ENCODE measurements at regions not wholly inside any gene's neighbourhood (a gene's known extent, or its start where the extent isn't known, plus 50 kb on each side); places are given as distances from the start of the nearest gene placed in this dataset.

GRCh38 chr20:22474224-22474623 lies 110.1 kb downstream of the FOXA2 start:
- Histone ChIP-seq H3K27ac (no peak overlapping the region), H3K27me3 (peaks cover 0 to 23% (median 0%) of the 10 kb centered on the region in 4 donors), H3K36me3 (no peaks in the 10 kb centered on the region), H3K9me3 (peaks cover 0 to 4% (median 0%) of the 10 kb centered on the region in 3 donors), H3K4me3 (no peak overlapping the region), H3K4me1 (no peaks in the 10 kb centered on the region)
- no peak for DNase-seq
- 64 to 77% methylated on average over 3 of the region's 3 CpGs for WGBS, 2 donors
- intact Hi-C loops (cut with DNase I): no loop called here
- TF ChIP-seq CTCF (IDR thresholded peaks at IDR 0.05): no peak
- no peak for TF ChIP-seq POLR2A (IDR thresholded peaks at IDR 0.05)

GRCh38 chr20:22473293-22473692 lies 111.1 kb downstream of the FOXA2 start:
- WGBS, 2 donors: 72 to 74% methylated on average over 2 of the region's 2 CpGs
- Histone ChIP-seq H3K27ac (no peak overlapping the region), H3K4me3 (no peak overlapping the region), H3K36me3 (no peaks in the 10 kb centered on the region), H3K27me3 (peaks cover 0 to 33% (median 0%) of the 10 kb centered on the region in 4 donors), H3K9me3 (no peaks in the 10 kb centered on the region), H3K4me1 (no peaks in the 10 kb centered on the region)
- no peak for DNase-seq
- TF ChIP-seq CTCF (IDR thresholded peaks at IDR 0.05) (no peak), POLR2A (IDR thresholded peaks at IDR 0.05) (no peak)
- intact Hi-C loops (cut with DNase I): no loop called here

GRCh38 chr20:22472447-22473100 lies 111.8 kb downstream of the FOXA2 start:
- H3K36me3 ChIP-seq: no peaks in the 10 kb centered on the region
- H3K27me3 ChIP-seq: peaks cover 0 to 33% (median 0%) of the 10 kb centered on the region in 4 donors
- no peak overlapping the region for H3K27ac ChIP-seq
- no peaks in the 10 kb centered on the region for H3K9me3 ChIP-seq
- no peaks in the 10 kb centered on the region for H3K4me1 ChIP-seq
- TF ChIP-seq CTCF (IDR thresholded peaks at IDR 0.05): no peak
- TF ChIP-seq POLR2A (IDR thresholded peaks at IDR 0.05): no peak
- intact Hi-C loops (cut with DNase I): no loop called here
- DNase-seq: no peak
- H3K4me3 ChIP-seq: no peak overlapping the region
- WGBS, 2 donors: 74 to 78% methylated on average over 19 of the region's 20 CpGs

- no peak overlapping the region for H3K4me3 ChIP-seq
- intact Hi-C loops (cut with DNase I): no loop called here
- no peak for TF ChIP-seq POLR2A (IDR thresholded peaks at IDR 0.05)
- no peak for TF ChIP-seq CTCF (IDR thresholded peaks at IDR 0.05)
- no peak overlapping the region for H3K27ac ChIP-seq
- no peaks in the 10 kb centered on the region for H3K9me3 ChIP-seq
- peaks cover 0 to 44% (median 0%) of the 10 kb centered on the region in 4 donors for H3K27me3 ChIP-seq
- H3K4me1 ChIP-seq: no peaks in the 10 kb centered on the region
- H3K36me3 ChIP-seq: no peaks in the 10 kb centered on the region
- 71 to 72% methylated on average over 9 of the region's 9 CpGs for WGBS, 2 donors
- no peak for DNase-seq
Observed at GRCh38 chr20:22471156-22471836, 113.1 kb downstream of the FOXA2 start.

GRCh38 chr20:22470620-22471026 lies 113.7 kb downstream of the FOXA2 start:
- intact Hi-C loops (cut with DNase I): no loop called here
- WGBS, 2 donors: 40 to 50% methylated on average over 1 of the region's 1 CpG
- no peak overlapping the region for H3K4me3 ChIP-seq
- TF ChIP-seq CTCF (IDR thresholded peaks at IDR 0.05) (no peak), POLR2A (IDR thresholded peaks at IDR 0.05) (no peak)
- H3K27ac ChIP-seq: no peak overlapping the region
- peaks cover 0 to 49% (median 0%) of the 10 kb centered on the region in 4 donors for H3K27me3 ChIP-seq
- no peak for DNase-seq
- H3K9me3 ChIP-seq: no peaks in the 10 kb centered on the region
- no peaks in the 10 kb centered on the region for H3K4me1 ChIP-seq
- no peaks in the 10 kb centered on the region for H3K36me3 ChIP-seq
